HG03469 (cell line): ENCODE measurements at regions not wholly inside any gene's neighbourhood (a gene's known extent, or its start where the extent isn't known, plus 50 kb on each side); places are given as distances from the start of the nearest gene placed in this dataset.
"Not testable (repeated sequence)": the region's sequence is repeated elsewhere in the genome, so short reads cannot be mapped to it uniquely, and the experiment has no call there.

ENCODE experiments used
- ATAC-seq: cut with Tn5 transposase; IDR thresholded peaks from one replicate; pipeline ENCODE4 v1.9.1; 2021; ENCODE audit warnings: mild to moderate bottlenecking, moderate library complexity, moderate number of reproducible peaks; ENCODE audit not compliant: unreplicated experiment

GRCh38 chr6:112574190-112574589 lies 227.1 kb downstream of the RFPL4B start:
- ATAC-seq = no peak

DNA sequence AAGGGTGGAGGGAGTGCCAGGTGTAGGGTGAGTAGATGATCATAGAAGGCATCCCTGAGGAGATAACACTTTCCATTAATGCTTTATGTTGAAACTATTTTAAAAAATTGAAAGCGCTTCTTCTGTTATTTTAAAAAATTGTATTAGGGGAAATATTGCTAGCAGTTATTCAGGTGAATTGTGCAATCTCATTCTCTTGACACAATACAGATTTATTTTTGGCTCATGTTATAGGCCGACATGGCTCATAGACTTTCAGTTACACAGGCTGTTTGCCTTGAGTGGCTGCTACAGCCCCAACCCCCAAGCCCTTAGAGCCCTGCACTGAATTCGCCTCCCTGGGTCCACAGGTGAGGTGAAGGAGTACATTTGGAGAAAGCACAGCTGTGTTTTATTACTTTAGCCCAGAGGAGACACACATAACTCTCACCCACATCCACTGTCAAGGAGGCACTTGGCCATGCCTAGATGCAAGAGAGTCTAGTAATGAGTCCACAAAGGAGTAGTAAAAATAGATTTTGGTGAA lies 228.2 kb downstream of the RFPL4B start:
- ATAC-seq = no peak

- ATAC-seq = no peak
These were observed 229.3 kb downstream of the RFPL4B start for GRCh38 chr6:112576423-112576822.

DNA sequence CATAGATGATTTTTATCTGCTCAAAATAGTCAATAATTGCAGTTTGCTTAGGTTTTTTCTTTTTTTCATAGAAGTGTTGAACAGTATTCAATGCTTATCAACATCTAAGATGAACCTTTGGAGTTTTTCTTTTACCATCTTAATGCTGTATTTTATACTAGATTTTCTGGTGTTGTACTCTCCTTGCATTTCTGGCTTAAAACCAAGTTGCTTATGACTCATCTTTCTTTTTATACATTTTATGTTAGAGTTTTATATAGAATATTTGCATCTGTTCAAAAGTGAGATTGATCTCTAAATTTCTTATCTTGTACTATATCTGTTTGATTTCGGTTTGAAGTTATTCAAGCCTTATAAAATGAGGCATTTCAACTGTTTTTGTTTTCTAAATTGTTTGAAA lies 232.5 kb downstream of the RFPL4B start:
- no peak for ATAC-seq

DNA sequence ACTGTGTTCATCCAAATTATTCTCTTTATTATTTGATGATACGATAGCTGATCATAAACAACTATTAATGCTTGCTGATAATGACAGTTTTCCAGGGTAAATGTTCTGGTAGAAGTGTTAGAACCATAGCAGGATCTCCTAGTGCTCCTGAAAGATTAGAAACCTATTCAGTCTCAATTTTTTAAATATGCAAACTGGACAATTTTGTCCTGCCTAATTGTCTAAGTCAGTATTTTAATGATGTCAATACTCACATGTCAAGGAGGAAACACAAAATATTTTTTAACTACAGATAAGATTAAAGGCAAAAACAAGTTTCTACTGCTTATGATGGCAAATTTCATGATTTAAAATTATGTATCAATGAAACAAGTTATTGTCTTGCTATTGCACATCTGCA lies 233.9 kb downstream of the RFPL4B start:
- no peak for ATAC-seq

DNA sequence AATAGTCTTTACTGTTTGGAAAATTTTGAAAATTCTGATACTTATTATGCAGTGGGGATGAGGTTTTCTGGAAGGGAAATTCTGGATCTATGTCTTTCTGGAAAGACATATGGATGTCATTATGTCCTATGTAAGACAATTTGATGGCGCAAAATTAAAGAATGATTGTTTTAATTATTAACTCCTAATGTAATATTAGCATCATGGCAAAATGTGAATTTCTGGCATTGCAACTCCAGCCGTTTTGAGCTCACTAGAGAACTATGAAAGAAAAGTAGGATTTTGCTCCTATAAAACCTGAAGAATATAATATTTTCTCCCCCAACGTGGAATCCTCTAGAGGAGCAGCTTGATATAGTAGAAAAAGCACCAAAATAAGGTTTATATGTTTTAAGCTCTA lies 243.2 kb downstream of the RFPL4B start:
- ATAC-seq = no peak

- ATAC-seq = no peak
These were observed 244.2 kb downstream of the RFPL4B start for GRCh38 chr6:112591329-112591728.

DNA sequence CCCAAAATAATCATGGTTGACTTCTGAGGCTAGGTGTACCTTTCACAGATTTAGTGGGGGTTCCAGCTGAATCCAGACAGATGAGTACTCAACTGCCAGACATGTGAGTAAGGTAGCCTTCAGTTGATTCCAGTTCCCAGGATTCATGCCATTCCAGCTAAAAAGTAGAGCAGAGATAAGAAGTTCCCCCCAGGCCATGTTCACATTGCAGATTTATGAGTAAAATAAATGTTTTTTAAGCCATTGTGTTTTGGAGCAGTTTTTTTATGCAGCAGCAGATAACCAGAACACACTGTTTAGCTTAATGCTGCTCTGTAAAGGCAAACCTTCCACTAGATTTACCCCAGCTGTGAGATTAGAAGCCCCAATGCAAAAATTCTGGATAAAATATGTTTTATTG lies 245.0 kb downstream of the RFPL4B start:
- ATAC-seq = no peak

DNA sequence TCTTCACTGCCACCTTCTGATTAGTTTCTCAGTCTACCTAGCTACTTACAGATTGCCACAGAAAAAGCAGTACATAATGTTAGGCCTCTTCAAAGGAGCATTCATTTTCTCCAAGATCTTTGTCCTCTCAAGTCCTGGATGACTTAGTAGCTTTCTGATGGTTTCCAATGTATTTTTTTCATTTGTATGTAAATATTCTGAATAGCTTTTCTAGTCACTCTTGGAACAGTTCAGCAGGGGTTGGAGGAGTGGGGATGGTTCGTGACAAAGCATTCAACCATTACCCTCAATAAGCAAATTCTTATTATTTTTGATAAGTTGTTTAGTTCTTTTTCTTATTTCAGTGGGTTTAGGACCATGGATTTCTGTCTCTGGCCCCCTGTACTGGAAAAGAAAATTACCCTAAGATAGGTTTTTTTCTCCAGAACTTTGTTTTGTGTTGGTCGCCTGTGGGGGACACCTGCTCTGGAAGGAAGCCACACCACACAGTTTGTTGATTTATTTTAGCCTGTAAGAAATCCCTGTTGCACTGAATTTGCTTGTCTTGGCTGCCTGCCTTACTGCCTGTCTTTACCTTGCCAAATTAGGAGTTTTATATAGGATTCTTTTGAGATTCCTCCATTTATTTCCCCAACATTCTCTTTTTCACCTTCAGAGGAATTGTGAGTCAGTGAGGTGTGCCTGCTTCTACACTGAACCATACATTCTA lies 247.9 kb downstream of the RFPL4B start:
- ATAC-seq = no peak

DNA sequence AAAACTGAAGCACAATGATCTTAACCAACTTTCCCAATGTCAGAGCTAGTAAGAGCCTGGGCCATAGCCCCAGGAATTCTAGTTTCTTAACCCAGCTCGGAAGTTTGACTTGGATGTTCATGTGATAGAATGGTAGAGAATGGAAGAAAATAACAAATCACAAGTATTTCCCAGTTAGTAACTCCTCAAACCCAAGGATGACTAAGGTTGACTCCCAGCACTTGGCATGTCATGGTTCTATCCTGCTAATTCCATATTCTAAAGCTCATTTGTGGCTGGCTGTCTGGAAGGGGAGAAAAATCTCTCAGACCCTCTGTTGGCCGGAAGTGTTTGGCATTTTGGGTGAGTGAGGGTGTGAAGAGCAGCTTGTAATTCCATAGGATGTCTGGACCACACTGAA lies 248.7 kb downstream of the RFPL4B start:
- no peak for ATAC-seq

- ATAC-seq = no peak
These were observed 250.0 kb downstream of the RFPL4B start for GRCh38 chr6:112597176-112597575.

- no peak for ATAC-seq
These were observed 253.0 kb downstream of the RFPL4B start for GRCh38 chr6:112600168-112600567.

DNA sequence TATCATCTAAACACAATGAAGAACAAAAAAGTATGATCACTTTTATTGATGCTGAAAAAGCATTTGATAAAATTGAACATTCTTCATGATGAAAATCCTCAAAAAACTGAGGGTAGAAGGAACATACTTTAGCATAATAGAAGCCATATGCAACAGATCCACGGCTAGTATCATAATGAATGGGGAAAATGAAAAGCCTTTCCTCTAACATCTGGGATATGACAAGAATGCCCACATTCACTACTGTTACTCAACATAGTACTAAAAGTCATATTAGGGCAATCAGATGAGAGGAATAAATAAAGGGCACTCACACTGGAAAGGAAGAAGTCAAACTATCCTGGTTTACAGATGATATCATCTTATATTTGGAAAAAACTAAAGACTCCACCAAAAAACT lies 256.6 kb downstream of the RFPL4B start:
- no peak for ATAC-seq

DNA sequence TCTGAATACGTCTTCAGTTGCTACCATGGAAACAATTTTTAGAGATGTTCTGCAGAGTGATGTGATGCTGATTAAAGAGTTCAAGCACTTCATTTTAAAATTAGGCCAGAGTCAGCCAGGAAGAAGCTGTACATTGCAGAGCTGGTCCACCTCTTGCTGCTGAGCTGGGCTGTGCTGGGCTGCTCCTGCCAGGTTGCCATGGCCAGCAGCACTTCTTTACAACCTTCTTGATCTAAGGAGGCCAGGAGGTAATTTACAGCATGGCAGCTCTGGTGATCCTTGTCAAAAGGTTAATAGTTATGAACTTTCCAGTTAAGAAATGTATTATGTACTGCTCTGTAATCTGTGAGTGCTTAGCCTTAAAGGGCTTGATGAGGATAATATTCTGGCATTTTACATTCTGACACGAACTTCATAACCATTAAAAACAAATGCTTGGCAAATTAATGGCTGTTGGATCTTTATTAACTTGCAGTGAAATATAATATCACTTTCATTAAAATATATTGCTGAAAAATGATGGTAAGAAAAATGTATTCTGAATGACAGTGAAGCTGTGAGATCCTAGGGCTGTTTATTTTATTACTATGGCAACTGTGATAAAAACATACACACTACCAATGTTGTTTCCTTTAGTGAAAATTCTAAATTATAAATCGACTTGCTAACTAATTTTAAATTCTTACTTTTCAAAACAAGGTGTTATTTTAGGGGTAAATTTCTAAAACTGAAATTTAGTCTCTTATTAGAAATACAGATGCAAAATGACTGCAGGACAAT lies 259.7 kb downstream of the RFPL4B start:
- no peak for ATAC-seq

GRCh38 chr6:112608925-112609324 lies 261.8 kb downstream of the RFPL4B start:
- ATAC-seq = not testable (repeated sequence)

GRCh38 chr6:112613410-112613809 lies 266.3 kb downstream of the RFPL4B start:
- ATAC-seq = no peak

DNA sequence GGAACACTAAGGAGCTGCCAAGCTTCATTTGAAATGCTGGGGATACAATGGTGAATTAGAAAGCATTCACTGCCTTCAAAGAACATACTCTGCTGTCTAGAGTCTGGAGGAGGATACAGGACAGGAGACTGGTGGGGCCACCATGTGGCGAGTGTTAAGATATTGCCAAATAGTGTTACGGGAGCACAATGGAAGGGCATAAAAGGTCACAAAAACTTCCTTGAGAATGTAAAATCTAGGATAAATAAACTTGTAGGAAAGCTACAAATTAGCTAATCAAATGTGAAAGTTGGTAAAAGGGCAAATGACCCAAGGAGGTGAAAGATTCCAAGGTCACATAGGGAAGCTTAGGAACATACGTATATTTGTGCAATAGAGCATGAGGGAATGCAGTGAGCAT lies 271.7 kb downstream of the RFPL4B start:
- no peak for ATAC-seq

DNA sequence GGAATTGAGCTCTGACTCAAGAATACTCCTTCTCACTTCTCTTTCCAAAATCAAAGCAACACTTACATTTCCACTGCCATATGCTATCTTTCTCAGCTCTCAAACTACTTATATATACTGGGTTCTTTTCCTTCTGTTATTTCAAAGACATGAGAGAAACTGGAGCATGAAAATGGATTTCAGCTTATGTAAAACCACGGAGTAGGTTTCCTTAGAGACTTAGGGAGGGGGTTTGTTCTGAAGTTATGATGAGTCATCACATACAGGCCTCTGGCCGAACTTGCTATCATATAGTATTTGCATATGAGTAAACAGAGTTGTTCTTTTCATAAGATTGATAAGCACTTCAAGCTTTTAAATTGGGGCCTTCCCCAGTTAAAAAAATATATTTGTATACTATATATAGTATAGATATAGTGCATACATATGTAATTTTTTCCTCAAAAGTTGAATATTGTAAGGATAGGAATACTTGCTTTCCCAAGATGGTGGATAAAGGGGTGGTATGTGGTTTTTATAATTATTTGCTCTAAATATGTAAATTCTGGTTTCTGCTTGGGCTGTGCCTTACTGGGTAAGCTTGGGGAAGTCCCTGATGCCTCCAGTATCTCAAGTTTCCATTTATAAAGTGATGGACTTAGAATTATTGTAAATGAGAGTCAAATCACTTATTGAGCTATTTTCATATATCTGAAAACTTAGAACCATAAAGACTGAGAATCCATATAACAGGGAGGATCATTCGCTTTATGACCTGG lies 273.9 kb downstream of the RFPL4B start:
- ATAC-seq = peak; percentile 59

- ATAC-seq = no peak
These were observed 274.9 kb downstream of the RFPL4B start for GRCh38 chr6:112622036-112622435.

DNA sequence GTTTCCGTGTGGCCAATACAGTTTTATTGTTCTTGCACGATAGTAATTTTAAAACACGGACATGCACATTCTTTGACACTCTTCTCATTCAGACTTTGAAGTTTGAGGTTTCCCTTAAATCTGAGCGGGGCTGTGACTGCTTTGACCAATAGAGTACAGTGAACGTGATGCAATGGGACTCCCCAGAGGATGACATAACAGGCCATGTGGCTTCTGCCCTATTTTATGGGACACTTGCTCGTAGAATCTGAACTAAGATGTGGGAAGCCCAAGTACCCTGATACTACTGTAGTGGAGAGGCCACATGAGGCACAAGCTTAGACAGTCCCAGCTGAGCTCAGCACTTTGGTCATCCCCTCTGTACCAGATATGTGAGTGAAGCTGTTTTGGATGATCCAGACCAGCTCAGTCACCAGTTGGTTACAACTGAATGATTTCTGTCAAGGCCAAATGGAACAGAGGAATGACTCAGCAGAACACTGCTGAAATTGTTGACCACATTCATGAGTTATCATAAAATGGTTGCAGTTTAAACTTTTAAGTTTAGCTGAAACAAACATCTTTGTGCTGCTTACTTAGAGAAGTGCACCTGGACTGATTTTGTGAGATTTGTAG lies 279.4 kb downstream of the RFPL4B start:
- peak; percentile 80 for ATAC-seq

- no peak for ATAC-seq
These were observed 287.2 kb downstream of the RFPL4B start for GRCh38 chr6:112634376-112634775.
